SK-N-MC (cell line): ENCODE measurements at regions not wholly inside any gene's neighbourhood (a gene's known extent, or its start where the extent isn't known, plus 50 kb on each side); places are given as distances from the start of the nearest gene placed in this dataset.

Source experiments
- EZH2 ChIP-seq: fragments of 200-600 bp; sonication (generic); IDR thresholded peaks from one replicate; pipeline ENCODE4 v1.6.1; 2017; ENCODE audit warnings: antibody characterized with exemption
- POLR2AphosphoS5 ChIP-seq: IDR thresholded peaks from 2 replicates; pipeline ENCODE4 v1.6.1; 2012; ENCODE audit warnings: mild to moderate bottlenecking, low read depth, low read length, borderline replicate concordance

DNA sequence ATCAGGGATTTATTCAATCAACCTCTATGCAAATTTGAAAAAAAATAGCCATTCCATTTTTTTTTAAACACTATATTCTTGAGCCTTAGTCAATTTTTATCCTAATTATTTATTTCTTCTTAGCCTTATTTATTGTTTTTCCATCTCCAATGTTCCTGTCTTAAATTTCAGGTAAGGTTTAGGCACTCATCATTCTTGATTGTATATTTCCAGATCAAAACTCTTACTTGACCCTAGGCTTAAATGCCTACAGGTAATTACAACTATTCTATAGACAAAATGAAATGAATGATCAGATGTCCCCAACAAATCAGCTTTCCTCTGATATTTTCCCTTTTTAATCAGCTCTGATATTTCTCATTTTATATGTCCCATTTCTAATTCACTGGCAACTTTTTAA is 402.6 kb upstream of the EPHA7 start:
- TF ChIP-seq EZH2 (no peak), POLR2AphosphoS5 (no peak)
